Stimulated activated CD8-positive, alpha-beta memory T cell treated with anti-CD3 and anti-CD28 coated beads, Interleukin-15, amount 100 ng/mL, for 48 hours (primary cell): ENCODE measurements at regions not wholly inside any gene's neighbourhood (a gene's known extent, or its start where the extent isn't known, plus 50 kb on each side); places are given as distances from the start of the nearest gene placed in this dataset.

Source experiments
- DNase-seq, 2 donors: peaks; one replicate each; pipeline ENCODE4 v3.0.0-alpha.2; 2020; ENCODE audit warnings: low read depth in 2 of 2

DNA sequence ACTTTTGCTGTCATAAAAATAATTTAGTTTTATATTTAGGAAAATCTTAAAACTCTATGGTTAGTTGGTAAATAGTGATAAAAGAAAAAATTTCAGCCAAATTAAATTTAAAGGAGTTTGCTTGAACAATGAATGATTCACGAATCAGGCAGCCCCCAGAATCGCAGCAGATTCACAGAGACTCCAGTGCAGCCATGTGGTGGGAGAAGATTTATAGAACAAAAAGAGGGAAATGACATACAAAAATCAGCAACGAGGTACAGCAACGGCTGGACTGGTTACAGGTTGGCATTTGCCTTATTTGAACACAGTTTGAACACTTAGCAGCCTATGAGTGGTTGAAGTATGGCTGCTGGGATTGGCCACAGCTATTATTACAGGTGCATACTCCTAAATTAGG, 96.4 kb upstream of the MYCBP2 start:
- DNase-seq, result no peak

DNA sequence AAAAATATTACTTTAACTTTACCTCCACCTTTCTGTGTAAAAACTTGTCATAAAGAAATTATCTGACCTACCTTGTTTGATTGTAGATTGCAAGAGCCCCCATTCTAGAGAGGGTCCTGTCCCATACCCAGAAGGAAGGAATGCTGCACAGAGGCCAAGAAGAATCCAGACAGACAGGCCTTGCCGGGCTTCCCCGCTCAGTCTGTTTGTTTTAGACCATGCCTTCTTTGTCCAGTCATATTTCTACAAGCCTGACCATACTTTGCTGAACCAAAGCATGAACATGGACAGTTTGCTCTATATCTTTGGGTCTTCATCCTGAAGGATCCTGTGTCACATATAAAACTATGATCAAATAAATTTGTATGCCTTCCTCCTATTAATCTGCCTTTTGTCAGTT, 95.8 kb upstream of the MYCBP2 start:
- DNase-seq, result no peak

DNA sequence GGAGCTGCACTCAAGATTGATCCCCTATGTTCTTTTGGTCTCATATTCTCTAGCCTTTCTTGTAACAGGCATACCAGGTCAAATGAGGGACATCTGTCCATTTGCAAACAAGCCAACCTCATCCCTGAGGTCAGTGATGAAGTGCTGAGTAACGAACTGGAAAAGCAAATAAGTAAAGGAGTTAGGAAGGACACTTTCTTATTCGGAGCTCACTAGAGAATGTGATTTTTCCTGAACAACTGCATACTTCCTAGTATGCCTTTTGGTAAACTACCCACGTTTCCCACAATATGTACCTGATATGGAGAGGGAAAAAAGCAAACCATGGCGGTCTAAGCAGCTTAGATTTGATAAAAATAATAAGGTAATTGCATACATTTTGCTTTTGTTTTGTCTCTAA, 91.0 kb upstream of the MYCBP2 start:
- DNase-seq, result no peak

DNA sequence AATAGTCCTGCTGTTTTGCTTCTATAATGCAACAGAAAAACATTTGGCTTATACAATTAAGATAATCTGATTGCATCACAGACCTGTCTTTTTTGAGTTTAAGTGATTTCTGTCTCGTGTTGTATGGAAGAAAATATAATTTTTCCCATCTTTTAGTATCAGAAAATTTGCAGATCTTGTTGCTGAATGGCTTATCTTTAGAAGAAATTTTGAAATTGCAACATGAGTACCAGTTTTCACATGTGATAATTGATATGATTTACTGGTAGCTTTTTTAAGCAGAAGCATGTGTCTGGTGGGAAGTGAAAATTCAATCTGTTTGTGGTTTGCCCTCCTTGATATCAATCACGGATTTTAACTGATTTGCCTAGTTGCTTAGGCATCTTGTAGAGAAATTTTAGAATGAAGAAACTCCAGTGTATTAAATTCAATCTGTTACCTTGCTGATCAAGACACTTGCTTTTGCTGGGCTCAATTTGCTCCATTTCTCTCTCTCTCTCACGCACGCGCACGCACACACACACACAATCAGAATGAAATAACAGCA, 89.8 kb upstream of the MYCBP2 start:
- no peak for DNase-seq

DNA sequence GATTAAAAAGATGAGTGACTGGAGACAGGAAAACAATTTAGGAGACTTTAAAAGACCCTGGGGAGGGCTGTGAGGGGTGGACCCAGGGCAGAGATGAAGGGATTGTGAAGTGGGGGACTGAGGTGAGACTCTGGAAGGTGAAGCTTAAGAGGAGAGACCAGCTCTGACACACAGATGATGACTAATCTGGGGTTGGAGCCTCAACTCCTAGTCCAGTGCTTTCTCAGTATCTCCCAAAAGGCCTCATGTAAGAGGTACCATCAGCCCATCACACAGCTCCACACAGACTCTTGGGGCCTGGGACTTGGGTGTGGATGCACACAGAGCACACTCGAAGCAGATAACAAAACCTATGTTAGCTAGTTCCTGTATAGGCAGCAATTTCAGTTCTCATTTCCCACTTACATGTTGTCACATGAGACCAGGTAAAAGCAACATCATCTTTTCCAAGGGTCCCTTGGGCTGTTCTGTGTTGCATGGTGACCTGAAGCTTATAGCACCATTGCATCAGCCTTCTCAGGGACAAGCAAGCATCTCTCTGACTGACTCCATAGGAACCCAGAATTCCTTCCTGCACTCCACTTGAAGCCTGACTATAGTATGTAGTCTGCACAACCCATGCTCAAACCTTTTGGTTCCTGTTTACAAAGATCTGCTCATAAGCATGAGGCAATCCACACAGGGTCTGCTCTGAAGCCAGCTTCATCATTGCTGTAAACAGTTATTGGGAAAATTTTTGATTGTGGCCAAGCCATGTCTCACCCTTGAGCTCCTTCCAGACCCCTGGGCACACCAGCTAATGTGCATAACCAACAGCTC, 88.6 kb upstream of the MYCBP2 start:
- DNase-seq, result no peak

DNA sequence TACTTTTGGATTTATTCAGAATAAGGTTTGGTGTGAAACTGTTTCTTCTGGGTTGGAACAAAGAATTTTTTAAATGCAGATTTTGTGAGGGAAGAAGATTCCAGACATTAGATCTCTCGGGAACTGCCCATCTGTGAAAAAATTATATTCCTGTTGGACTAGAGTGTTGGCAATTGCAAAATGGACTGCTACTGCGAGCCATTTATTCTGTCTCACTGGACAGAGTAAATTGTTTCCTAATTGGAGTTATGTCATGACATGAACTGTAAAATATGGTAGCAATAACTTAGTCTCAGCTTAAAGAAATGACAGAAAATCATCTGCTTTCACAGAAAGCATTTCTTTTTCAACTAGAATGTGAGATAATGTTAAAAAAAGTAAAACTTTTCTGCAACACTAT, 86.0 kb upstream of the MYCBP2 start:
- DNase-seq, result no peak

DNA sequence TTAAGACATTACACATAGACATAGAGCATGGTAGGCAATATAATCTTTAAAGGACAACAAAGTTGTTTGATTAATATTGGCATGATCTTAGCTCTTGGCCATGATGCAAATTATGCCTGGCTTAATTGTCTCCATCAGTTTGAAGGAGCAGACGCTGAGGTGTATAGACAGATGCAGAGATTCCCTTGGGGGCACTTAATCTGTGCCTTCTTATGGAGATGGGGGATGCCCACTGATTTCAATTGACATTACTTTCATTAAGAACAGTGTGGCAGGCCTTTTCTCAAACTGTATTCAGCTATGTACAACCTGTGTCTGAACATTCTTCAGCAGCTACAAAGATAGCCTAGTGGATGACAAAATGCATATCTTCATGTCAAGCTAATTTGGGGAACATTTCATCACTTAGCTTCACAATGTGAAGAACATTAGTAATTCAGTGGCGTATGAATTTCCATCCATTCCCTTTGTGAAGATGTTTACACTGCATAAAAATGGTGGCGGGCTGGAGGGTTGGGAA, 85.3 kb upstream of the MYCBP2 start:
- no peak for DNase-seq

DNA sequence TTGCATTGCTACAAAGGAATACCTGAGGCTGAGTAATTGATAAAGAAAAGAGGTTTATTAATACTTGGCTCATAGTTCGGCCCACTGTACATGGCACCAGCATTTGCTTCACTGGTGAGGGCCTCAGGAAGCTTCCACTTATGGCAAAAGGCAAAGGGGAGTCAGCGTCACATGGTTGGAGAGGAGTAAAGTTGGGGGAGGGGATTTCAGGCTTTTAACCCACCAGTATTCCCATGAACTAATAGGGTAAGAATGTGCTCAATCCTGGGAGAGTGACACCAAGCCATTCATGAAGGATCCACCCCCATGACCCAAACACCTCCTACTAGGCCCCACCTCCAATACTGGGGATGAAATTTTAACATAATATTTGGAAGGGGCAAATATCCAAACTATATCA, 82.5 kb upstream of the MYCBP2 start:
- no peak for DNase-seq

DNA sequence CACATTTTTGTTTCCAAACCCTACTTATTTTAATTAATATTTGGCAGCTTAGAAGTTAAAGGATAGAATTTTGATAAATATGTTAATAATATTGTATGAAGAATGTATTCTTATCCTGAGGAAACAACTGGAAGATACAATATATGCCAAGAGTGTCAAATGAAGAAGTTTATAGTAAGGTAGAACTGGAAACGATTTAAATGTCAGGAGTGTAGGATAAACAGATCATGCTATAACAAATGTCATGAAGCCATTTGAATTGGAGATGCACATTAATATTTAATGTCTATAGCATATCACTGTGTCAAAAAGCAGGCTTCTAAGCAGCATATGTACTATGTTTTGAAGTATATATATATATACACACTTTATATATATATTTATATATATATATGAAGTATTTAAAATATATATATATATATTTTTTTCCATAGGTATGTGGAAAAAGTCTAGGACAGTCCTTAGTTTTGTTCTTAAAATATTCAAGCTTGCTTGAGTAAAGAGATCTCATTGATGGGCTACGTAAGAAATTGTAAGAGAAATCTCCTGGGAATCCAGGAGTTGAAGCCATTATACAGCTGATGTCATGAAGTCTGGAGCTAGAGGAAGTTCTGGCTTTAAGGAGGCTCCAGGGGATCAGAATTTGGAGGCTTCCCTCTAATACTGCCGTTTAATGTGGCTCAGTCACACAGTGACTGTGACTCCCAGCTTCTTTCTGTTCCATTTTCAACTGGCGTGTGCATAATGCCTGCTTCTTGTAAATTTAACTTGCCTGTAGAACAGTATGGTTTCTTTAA, 79.9 kb upstream of the MYCBP2 start:
- no peak for DNase-seq

DNA sequence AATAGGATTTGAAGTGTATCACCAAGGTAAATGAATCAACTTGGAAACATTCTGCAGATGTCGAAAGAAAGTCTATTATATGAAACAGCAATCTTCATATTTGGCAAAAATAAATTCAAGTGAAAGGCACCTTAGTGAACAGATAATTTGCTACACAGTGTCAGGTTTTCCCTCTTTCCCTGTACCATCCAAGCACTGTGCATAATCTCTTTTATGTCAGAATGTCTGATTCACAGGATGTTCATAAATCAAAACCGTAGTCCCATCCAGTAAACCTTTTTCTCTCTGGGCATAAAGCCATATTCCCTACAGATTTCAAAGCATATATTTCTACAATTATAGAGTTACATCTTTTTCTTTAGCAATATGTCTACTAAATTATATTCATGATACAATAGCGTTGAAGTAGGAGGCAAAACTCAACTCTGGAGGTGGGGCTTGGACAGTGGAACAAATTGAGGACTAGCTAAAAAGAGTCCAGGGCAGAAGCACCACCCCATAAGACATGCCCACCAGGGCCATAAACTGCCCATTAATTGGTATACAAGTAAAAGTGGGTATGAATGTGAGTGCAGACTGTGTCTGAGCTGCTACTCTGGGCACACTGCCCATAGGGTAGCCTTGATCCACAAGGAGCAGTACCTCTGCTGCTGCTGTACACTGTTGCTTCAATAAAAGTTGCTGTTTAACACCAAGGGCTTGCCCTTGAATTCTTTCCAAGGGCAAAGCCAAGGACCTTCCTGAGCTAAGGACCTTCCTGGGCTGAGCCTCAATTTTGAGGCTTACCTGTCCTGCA, 72.1 kb upstream of the MYCBP2 start:
- no peak for DNase-seq

DNA sequence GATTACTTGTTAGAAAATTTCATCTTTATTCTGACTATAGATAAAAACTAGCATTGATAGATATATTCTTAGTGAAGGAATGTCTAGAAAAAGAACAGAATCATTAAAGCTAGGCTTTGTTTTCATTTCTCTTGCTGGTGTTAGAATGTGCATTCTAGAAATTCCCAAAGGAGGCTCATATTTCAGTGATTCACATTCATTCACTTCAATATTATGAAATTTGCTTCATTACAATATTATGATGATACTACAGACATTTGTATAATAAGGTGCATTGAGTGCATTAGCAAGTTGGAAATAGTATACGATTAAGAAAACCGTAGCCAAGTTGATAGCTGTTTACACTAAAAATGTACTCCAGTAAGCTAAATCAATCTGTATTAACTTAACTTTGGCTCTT, 70.7 kb upstream of the MYCBP2 start:
- no peak for DNase-seq

DNA sequence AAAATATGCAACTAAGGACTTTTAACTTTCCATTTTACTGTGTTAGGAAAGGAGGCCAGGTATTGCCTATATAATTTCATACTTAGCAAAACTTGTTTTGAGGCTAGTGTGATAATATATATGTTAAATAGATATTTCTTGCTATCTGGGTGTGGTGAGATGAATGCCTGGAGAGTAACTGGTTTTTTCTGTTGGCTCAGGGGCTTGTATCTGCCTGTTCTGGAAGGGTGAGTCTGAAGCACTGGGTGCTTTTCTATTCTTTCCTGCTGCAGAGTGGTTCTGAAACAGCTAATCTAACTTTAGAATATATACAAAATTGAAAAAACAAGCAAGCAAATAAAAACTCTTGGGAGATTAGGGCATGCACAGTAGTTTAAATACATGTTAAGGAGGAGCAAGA, 64.6 kb upstream of the MYCBP2 start:
- DNase-seq, result no peak

DNA sequence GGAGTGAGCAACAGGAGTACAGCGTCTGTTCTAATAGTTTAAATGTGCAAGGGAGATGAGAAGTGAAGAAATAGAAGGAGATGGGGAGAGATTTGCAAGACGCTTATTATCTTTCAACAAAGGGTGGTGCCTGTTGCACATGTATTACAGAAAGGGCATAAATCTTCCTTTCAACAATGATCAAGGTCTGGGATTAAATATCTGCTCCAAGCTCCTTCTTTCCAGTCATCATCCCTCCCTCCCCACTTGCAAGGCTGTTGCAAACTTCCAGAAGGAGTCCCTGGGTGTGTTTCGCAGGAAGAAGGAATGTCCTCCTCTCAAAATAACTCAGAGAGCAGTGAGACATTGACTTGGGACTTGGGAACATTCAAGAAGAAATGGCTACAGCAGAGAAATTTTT, 63.5 kb upstream of the MYCBP2 start:
- no peak for DNase-seq

DNA sequence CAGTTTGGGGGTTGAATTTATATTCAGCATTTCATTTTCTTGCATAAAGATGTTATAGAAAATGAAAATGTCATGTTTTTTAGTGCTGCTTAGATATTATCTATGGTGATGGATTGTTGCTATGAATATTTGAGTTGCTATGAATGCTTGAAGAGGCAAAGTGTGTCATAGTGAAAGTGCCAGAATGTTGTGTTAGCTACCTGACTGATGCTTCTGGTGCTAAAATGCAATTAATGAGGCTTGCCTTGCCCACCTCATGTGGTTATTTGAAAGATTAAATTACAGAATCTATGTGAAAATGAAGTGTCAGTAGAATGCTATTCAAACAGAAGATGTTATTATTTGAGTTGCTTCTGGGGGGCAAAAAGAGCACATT, 62.7 kb upstream of the MYCBP2 start:
- DNase-seq, result no peak

DNA sequence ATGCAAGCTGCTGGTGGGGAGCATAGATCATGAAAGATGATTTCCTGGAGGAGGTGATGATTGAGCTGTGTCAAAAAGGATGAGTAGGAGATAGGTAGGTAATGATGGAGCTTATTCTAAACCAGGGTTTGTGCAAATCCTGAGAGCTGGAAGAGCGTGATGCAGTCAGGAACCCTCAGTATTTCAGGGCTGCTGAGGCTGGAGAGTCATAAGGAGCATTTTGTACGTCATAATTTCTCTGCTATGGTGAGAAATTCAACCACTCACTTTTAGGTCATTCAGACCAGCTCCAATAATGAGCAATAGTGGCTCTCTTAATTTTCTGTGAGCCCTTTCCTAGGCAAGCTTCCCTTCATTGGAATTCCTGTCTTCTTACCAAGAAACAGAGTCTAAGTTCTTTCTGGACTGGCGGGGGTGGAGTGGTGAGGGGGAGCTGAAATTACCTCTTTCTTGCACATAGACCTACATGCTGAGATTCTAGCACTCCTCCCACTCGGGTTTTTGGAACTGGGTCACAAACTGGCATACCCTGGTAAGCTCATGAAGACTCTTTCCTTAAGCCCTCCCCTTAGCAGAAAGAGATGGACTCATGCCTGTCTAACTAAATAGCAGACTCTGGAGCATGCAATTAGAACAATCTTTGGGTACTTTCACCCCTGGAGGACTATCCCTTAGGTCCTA, 62.2 kb upstream of the MYCBP2 start:
- peak in 1 of 2 donors; percentile 16 for DNase-seq

DNA sequence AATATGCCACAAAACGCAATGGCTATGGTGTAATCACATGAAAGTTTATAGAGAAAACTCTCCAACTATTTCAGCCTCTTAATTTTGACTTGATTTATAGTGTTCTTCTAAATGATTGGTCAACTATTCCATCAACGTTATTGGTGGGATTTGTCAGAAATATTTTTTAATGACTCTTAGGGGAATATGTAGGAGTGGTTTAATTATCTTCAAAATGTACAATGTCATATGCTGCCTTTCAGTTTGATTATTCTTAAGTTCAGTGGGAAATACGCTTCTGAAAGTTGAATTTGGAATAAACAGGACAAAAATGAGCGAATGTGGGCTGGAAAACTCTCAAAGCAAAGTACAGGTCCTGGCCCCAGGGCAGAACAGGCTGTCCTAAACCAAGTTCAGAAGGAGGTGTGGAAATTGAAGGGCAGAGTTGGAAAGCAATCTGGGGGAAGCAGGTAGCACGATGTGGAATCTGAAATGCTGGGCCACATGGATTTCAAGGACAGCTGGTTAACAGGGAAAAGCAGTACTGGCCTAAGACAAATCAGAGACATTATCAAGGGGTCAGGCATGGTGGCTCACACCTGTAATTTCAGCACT, 60.8 kb upstream of the MYCBP2 start:
- no peak for DNase-seq

DNA sequence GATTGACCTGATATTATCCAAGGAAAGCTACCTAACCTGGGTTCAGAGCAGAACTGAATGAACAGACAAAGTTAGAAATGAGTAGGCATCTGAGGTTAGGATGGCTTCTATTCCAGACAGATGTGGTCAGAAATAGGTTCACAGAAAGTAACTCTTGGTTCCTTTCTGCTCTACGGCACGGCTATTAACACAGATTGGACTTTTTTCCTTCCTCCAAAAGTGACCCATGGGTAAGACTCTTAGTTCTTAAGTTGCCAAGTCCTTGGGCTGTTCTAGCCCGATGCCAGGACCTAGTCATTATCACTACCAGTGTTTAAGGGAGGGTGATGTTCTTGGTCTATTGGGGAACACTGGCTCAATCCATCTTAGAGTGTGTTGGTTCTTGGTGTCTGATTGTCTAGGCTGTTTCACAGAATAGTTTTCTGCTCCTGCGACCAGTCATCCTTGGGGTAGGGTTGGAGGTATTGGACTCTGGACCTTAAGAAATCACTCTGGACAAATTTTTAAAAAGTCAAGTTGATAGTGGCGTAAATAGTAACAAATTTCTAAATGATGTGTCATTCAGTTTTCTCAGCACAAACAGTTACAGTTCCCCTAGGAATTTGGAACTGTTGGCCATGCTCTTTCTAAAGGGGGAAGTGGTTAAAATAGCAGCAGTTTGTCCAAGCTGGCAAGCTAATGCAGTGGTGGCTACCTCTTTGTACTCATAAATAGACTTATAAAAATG, 60.1 kb upstream of the MYCBP2 start:
- no peak for DNase-seq

DNA sequence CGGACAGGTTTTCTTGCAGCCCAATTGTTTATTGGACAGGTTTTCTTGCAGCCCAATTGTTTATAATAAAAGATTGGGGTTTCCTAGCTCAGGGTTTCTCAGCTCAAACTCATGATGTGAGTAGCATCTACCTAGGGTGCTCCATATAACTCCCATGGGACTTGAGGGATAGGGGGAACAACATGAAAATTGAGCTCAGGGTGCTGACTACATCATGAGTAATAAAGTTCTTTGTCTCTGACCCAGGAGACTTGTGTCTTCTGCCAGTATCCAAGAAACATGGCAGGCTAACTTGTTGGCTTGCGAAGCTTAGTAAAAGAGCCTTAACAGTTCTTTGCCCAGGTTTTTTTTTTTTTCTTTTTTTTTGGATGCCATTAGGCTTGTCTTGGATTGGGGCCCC, 59.2 kb upstream of the MYCBP2 start:
- DNase-seq, result no peak

DNA sequence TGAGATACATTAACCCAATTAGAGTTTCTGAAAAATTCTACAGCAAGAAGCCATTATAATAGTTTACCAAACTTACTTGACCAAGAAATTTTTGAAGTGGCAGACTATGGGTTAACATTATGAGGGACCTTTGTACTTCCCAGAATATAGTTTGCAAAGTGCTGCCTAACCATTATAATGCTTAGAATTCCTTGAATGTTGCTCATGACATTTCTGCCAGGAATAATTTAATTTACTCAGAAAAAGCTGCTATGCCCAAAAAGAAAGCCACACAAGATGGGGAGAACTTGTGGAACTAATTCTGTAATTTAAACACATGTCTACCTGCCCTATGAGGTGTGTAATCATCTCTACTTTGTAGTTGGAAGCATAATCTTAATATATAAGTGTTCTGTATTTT, 58.1 kb upstream of the MYCBP2 start:
- DNase-seq, result no peak

DNA sequence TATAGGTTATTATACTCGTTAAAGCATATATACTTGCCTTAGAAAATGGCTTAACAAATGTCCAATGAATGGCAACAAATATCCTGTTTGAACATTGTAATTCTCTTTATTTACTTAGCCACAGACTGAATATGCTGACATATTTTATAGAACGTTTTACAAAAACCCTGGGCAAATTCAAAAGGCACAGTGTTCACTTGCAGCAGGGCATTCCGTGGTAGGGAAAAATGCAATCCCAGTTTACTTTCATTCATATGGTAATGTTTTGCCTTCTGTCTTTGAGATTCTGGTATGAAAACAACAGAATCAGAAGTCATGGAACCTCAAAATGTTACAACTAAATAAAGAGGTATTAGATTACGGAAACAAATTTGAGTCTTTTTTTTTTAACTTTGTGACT, 56.2 kb upstream of the MYCBP2 start:
- no peak for DNase-seq
